NB4 (cell line): ENCODE measurements at regions not wholly inside any gene's neighbourhood (a gene's known extent, or its start where the extent isn't known, plus 50 kb on each side); places are given as distances from the start of the nearest gene placed in this dataset.

Experiments
- POLR2A ChIP-seq: IDR thresholded peaks from 2 replicates; pipeline ENCODE4 v1.6.1; 2011; ENCODE audit warnings: mild to moderate bottlenecking; ENCODE audit not compliant: insufficient read length; ENCODE audit errors: extremely low read depth
- TF ChIP-seq, protein P1 (sequence below): IDR thresholded peaks from one replicate; pipeline ENCODE4 v1.5.1; 2012; ENCODE audit warnings: low read depth, low read length

DNA sequence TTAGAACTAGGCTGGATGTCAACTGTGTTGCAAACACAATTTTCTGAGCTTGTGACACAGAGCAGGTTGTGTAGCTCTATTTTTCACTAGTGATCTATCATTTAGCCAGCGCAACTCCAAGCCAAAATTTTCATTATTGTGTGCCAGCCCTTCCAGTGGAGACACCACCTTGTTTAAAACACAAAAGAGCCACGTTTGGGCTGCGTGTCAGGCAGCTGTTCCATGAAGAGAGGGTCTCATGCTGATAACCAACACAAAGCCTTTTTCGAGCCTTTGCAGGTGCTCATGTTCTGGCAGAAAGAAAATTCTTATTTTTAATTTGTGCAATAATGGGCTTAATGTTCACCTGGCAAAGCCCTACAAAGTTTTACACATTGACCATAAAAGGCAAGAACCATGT lies 237.6 kb upstream of the RGMB start:
- TF ChIP-seq, protein P1, sequence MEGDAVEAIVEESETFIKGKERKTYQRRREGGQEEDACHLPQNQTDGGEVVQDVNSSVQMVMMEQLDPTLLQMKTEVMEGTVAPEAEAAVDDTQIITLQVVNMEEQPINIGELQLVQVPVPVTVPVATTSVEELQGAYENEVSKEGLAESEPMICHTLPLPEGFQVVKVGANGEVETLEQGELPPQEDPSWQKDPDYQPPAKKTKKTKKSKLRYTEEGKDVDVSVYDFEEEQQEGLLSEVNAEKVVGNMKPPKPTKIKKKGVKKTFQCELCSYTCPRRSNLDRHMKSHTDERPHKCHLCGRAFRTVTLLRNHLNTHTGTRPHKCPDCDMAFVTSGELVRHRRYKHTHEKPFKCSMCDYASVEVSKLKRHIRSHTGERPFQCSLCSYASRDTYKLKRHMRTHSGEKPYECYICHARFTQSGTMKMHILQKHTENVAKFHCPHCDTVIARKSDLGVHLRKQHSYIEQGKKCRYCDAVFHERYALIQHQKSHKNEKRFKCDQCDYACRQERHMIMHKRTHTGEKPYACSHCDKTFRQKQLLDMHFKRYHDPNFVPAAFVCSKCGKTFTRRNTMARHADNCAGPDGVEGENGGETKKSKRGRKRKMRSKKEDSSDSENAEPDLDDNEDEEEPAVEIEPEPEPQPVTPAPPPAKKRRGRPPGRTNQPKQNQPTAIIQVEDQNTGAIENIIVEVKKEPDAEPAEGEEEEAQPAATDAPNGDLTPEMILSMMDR, result no peak
- TF ChIP-seq POLR2A, result no peak
